GM21515 (cell line): ENCODE measurements at regions not wholly inside any gene's neighbourhood (a gene's known extent, or its start where the extent isn't known, plus 50 kb on each side); places are given as distances from the start of the nearest gene placed in this dataset.
"Not testable (repeated sequence)": the region's sequence is repeated elsewhere in the genome, so short reads cannot be mapped to it uniquely, and the experiment has no call there.

Experiments used
- ATAC-seq: cut with Tn5 transposase; IDR thresholded peaks from one replicate; pipeline ENCODE4 v1.9.1; 2021; ENCODE audit not compliant: unreplicated experiment

- ATAC-seq: no peak
Observed at GRCh38 chr20:22815206-22815551, 219.9 kb upstream of the SSTR4 start.

GRCh38 chr20:22815603-22816315 lies 219.4 kb upstream of the SSTR4 start:
- ATAC-seq: no peak

DNA sequence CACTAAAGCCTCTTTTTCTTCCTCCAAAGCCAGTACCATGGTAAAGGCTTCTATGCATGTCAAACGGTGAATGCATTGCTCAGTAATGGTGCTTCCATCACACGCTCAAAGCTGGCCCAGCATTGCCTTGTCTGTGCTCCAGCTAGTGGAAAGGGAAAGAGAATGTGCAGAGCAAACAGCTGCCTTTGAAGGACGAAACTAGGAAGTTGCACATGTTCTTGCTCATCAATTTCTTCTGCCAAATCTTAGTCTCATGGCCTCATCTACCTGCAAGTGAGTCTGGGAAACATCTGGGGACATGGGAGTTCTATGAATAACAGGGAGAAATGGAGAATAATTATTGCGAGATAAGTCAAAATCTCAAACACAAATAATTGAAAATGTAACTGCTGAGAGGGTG lies 216.5 kb upstream of the SSTR4 start:
- no peak for ATAC-seq

GRCh38 chr20:22819112-22819511 lies 216.0 kb upstream of the SSTR4 start:
- no peak for ATAC-seq

- no peak for ATAC-seq
Observed at GRCh38 chr20:22819784-22820183, 215.3 kb upstream of the SSTR4 start.

GRCh38 chr20:22821081-22821727 lies 213.9 kb upstream of the SSTR4 start:
- no peak for ATAC-seq

DNA sequence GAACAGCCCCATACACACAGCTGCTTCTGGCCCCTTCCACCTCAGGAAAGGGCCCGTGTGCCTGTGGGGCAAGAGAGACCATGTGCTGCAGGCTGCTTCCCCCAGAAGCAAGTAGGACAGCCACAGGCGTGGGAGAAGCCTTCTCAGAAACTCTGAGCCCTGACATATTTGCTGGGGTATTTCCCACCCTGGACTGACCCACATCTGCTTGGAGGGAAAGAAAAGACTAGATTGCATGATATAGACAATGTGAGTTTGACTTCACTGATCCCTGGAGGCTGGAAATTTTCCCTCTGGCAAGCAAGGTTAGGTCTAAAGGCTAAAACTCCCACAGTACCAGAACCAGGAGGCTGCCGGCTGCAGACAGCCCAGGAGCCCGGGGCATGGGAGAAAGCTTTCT lies 213.3 kb upstream of the SSTR4 start:
- ATAC-seq: no peak

- ATAC-seq: no peak
Observed at GRCh38 chr20:22823119-22823518, 212.0 kb upstream of the SSTR4 start.

GRCh38 chr20:22824077-22824476 lies 211.0 kb upstream of the SSTR4 start:
- ATAC-seq: no peak

- no peak for ATAC-seq
Observed at GRCh38 chr20:22825076-22825475, 210.0 kb upstream of the SSTR4 start.

DNA sequence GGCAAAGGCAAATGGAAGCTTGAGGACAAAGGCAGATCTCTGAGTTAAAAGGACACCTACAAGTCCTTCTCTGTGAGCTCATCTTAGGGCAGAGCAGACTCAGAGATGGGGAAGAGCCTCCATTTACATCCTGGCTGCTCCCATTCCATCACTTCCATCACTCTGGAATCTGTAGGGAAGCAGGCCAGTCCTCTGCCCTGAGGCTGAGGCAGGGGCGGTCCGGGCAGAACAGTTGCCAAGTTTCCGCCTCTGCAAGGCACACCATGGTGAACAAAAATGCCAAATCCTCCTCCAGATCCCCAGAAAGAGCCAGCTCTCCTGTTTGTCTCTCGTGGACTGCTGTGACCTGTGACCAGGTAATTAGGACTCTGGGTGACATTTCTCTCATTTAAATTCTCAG lies 209.6 kb upstream of the SSTR4 start:
- no peak for ATAC-seq

DNA sequence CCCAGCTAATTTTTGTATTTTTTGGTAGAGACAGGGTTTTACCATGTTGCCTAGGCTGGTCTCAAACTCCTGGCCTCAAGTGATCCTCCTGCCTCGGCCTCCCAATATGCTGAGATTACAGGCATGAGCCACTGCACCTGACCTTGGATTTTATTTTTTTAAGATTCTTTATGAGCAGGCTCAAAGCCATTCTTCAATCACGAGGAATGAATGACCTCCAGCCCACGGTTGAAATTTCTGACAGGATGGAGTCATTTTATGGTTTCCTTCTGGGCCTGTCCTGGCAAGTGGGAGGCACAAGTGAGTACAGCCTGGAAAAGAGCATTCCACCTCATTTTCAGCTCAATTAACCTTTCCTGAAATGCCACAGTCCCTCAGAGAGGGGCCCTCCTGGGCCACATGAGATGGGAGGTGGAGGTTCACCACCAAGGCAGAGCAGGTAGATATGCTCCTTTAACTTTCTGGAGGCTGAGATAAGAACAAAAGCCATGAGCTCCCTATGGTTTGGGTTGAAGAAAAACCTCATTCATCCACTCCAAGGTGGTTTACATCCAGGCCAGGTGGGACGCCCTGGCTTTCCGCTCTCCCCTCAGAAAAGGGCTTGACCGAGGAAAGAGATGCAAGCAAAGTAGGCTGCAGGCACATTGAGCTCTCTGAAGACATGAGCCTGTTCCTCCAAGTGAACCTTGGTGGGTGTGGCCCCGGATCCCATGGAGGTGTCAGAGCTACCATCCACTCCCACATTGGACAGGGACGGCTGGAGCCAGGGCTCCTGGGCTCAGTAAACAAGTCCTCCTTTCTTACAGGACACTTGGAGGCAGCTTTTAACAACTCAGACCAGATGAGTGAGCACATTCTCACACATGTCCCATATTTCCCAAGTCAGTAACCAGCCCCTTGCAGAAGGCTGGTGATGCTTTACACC lies 208.5 kb upstream of the SSTR4 start:
- ATAC-seq: no peak

DNA sequence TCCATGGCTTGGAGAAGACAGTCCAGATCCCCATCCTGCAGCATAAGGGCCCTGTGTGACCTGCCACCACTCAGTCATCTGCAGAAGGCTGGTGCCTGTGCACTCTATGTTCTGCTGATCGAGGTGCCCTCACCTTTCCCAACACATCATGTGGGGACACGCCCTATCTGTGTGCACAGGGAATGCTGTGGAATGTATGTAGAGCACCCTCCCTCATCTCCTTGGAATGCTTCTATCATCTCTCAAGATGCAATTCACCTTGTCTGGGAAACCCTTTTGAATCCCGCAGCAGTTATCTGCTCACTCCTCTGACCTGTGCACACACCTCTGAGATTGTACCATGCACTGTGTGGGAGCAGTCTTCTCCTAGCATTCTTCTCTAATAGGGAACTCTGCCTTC lies 207.2 kb upstream of the SSTR4 start:
- no peak for ATAC-seq

DNA sequence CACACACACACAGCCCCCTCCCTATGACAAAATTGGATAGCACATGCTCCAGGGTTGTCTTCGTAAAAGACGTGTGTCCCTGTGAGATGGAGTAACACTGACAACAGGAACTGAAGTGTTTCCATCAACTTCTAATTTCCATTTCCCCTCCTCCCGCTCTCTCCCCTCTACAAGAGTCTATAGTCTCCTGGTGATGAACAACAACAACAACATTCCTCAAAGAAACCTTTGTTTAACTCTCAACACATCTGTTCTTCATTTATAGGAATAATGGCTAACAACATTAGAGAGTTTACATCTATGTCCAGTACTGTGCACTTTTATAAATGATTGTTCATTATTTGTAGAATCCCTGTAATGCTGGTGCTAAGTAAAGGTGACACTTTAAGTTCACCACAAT lies 205.8 kb upstream of the SSTR4 start:
- no peak for ATAC-seq

- no peak for ATAC-seq
Observed at GRCh38 chr20:22830138-22830537, 205.0 kb upstream of the SSTR4 start.

- ATAC-seq: not testable (repeated sequence)
Observed at GRCh38 chr20:22830715-22831114, 204.4 kb upstream of the SSTR4 start.

DNA sequence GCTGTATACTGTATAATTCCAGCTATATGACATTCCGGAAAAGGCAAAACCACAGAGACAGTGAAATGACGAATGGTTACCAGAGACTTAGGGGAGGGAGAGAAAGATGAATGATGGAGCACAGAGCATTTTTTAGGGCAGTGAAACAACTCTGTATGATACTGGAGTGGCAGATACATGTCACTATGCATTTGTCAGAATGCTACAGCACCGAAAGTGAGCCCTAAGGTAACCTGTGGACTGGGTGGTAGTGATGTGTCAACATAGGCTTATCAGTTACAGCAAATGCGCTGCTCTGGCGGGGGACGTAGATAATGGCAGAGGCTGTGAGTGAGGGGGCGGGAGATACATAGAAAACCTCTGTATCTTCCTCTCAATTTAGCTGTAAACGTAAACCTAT lies 201.3 kb upstream of the SSTR4 start:
- ATAC-seq: no peak

GRCh38 chr20:22834651-22835256 lies 200.4 kb upstream of the SSTR4 start:
- ATAC-seq: no peak

DNA sequence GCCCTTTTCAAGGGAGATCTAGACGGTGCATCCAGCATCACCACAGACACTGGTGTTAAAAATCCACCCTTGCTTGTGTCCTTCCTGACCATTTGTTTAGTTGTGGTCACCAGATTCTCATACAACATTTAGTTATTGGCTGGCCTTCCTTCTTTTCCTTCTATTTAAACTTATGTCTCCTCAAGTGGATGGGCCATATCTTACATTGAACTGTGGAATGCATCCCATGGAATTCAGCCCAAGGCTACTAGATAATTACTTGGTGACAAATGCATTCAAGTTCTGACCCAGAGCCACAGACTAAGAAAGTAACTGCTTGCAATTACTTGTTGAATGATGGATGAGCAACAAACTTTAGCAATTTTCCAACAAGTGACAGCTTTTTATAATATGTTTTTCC lies 198.9 kb upstream of the SSTR4 start:
- no peak for ATAC-seq

DNA sequence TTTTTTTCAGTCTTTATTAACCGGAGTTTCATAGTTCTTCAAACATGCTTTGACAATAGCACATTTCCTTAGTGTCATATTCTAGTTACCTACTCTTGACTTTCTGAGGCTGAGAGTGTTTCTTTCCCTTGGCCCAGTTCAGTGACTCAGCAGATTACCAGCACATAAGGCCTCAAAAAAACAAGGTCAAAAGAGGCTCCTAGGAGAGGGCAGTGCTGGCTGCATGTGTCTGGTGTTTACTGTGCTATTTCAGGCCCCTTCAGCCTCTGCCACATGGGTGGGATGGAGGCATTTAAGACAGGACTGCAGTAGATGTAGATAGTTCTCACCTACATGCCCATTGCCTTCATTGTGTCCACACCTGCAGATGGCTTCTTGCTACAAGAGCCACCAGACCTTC lies 198.2 kb upstream of the SSTR4 start:
- ATAC-seq: no peak

DNA sequence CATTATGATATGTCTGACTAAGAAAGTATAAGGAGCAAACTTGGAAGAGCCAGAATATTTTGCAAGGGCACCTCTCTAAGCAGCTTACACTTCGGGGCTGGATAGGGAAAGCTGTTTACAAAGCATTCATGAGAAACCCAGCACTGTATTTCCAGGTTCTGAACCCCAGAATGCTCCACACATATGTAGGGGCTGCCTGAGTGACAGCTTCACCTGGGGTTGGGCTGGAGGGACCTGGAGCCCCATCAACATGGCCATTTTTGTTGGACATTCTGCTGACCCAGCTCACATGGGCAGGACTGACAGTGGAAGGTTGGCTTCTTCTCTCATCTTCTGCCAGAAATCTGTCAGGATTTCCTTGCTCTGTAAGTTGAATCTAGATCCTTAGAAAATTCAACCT lies 197.1 kb upstream of the SSTR4 start:
- ATAC-seq: no peak

DNA sequence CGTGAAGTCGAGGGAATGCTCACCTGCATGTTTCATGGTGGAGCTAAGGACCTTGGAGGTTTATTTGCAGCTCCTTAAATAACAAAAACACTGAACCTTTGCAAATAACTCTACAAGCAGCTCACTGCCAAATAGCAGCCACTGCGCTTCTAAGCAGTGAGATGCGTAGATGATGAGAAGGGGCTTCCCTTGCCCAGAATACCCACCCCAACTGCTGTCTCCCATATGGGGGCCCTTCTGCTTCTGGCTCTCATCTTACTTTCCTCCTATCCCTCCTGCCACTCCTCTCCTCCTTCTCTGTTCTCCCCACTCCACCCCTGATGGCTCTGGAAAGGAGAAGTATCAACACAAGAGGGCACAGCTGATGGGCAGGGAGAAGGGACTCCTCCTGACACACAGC lies 193.3 kb upstream of the SSTR4 start:
- no peak for ATAC-seq
